Loucy (cell line): ENCODE measurements at regions not wholly inside any gene's neighbourhood (a gene's known extent, or its start where the extent isn't known, plus 50 kb on each side); places are given as distances from the start of the nearest gene placed in this dataset.

Experiments
- H2AFZ ChIP-seq: fragments of 200-600 bp; sonication (generic); 2 replicates; pipeline ENCODE4 v1.6.0; 2016; ENCODE audit warnings: antibody characterized with exemption, mild to moderate bottlenecking, low read length, moderate library complexity
- H3F3A ChIP-seq: fragments of 200-600 bp; 2 replicates; pipeline ENCODE4 v1.6.0; 2016; ENCODE audit warnings: antibody characterized with exemption, low read depth, mild to moderate bottlenecking
- H3K27me3 ChIP-seq: fragments of 200-600 bp; sonication (generic); 2 replicates; pipeline ENCODE4 v1.6.1; 2014; ENCODE audit warnings: low read length, mild to moderate bottlenecking; ENCODE audit not compliant: insufficient read depth, poor library complexity, severe bottlenecking
- H3K36me3 ChIP-seq: fragments of 200-600 bp; sonication (generic); 2 replicates; pipeline ENCODE4 v1.6.1; 2016; ENCODE audit warnings: low read length; ENCODE audit not compliant: insufficient read depth
- H3K4me1 ChIP-seq: fragments of 200-600 bp; sonication (generic); 2 replicates; pipeline ENCODE4 v1.5.1; 2014; ENCODE audit warnings: low read length, mild to moderate bottlenecking; ENCODE audit not compliant: insufficient read depth, poor library complexity, severe bottlenecking
- H3K4me2 ChIP-seq: fragments of 200-600 bp; sonication (generic); 2 replicates; pipeline ENCODE4 v1.6.0; 2014; ENCODE audit warnings: antibody characterized with exemption, low read length, low read depth, mild to moderate bottlenecking; ENCODE audit not compliant: poor library complexity, severe bottlenecking
- H3K4me3 ChIP-seq: fragments of 200-600 bp; sonication (generic); 2 replicates; pipeline ENCODE4 v1.5.1; 2014; ENCODE audit warnings: low read length, mild to moderate bottlenecking, mixed read lengths; ENCODE audit not compliant: poor library complexity, severe bottlenecking
- H3K79me2 ChIP-seq: fragments of 200-600 bp; sonication (generic); 2 replicates; pipeline ENCODE4 v1.6.1; 2014; ENCODE audit warnings: low read length; ENCODE audit not compliant: insufficient read depth
- H3K9ac ChIP-seq: fragments of 200-600 bp; sonication (generic); 2 replicates; pipeline ENCODE4 v1.6.0; 2014; ENCODE audit warnings: mild to moderate bottlenecking, low read depth, low read length, moderate library complexity; ENCODE audit not compliant: poor library complexity, severe bottlenecking
- H3K9me2 ChIP-seq: fragments of 200-600 bp; sonication (generic); replicated peaks from 2 replicates; pipeline ENCODE4 v1.6.1; 2016; ENCODE audit warnings: low read depth, low read length, mixed read lengths
- H3K9me3 ChIP-seq: fragments of 200-600 bp; sonication (generic); 2 replicates; pipeline ENCODE4 v1.6.1; 2014; ENCODE audit warnings: mild to moderate bottlenecking, antibody characterized with exemption, low read length, low read depth; ENCODE audit not compliant: insufficient read depth
- H4K20me1 ChIP-seq: fragments of 200-600 bp; sonication (generic); 2 replicates; pipeline ENCODE4 v1.6.0; 2014; ENCODE audit warnings: antibody characterized with exemption, low read length, mild to moderate bottlenecking; ENCODE audit not compliant: insufficient read depth, poor library complexity, severe bottlenecking
- EZH2phosphoT487 ChIP-seq: fragments of 200-600 bp; IDR thresholded peaks from 2 replicates; pipeline ENCODE4 v1.6.1; 2018; ENCODE audit warnings: antibody characterized with exemption, mild to moderate bottlenecking, moderate library complexity, borderline replicate concordance
- TF ChIP-seq, protein P1 (sequence below): fragments of 200-600 bp; sonication (generic); conservative IDR thresholded peaks from 2 replicates; pipeline ENCODE4 v1.5.1; 2014; ENCODE audit warnings: mild to moderate bottlenecking, antibody characterized with exemption, low read length

DNA sequence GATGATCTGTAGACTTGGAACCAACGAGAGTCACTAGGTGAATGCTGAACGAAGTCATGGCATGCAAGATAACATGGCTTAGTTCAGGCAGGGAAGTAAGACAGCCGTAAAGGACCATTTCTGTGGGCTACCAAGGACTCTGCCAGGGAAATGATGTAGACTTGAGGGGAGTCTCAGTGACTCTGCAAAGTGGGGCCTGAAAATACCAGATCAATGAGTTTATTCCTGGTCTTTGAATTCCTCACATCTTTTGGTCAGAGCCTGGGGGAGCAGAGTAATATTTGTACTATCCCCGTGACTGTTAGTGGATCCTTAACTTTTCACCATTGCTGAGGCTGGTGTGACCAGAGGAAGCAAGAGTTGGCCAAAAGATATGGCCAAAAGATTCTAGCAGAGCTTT, 60.7 kb upstream of the INHBA start:
- H3K9ac ChIP-seq, result no peak overlapping the region
- H3F3A ChIP-seq, result no peaks in the 10 kb centered on the region
- no peak overlapping the region for H3K4me3 ChIP-seq
- no peak for TF ChIP-seq EZH2phosphoT487
- TF ChIP-seq, protein P1, sequence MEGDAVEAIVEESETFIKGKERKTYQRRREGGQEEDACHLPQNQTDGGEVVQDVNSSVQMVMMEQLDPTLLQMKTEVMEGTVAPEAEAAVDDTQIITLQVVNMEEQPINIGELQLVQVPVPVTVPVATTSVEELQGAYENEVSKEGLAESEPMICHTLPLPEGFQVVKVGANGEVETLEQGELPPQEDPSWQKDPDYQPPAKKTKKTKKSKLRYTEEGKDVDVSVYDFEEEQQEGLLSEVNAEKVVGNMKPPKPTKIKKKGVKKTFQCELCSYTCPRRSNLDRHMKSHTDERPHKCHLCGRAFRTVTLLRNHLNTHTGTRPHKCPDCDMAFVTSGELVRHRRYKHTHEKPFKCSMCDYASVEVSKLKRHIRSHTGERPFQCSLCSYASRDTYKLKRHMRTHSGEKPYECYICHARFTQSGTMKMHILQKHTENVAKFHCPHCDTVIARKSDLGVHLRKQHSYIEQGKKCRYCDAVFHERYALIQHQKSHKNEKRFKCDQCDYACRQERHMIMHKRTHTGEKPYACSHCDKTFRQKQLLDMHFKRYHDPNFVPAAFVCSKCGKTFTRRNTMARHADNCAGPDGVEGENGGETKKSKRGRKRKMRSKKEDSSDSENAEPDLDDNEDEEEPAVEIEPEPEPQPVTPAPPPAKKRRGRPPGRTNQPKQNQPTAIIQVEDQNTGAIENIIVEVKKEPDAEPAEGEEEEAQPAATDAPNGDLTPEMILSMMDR, result no peak
- H2AFZ ChIP-seq, result no peak overlapping the region
- no peaks in the 10 kb centered on the region for H4K20me1 ChIP-seq
- no peaks in the 10 kb centered on the region for H3K4me1 ChIP-seq
- no peaks in the 10 kb centered on the region for H3K27me3 ChIP-seq
- no peaks in the 10 kb centered on the region for H3K36me3 ChIP-seq
- 0 out of 2 replicates have a peak, but pooled peaks cover 3% of the 10 kb centered on the region for H3K9me3 ChIP-seq
- H3K9me2 ChIP-seq, result no peaks in the 10 kb centered on the region
- H3K4me2 ChIP-seq, result no peak overlapping the region
- H3K79me2 ChIP-seq, result no peaks in the 10 kb centered on the region

GRCh38 chr7:41762641-41763040, 59.8 kb upstream of the INHBA start:
- peaks cover 3% of the 10 kb centered on the region for H3K9me3 ChIP-seq
- no peaks in the 10 kb centered on the region for H3K36me3 ChIP-seq
- H3K4me3 ChIP-seq, result no peak overlapping the region
- H3F3A ChIP-seq, result no peaks in the 10 kb centered on the region
- no peak for TF ChIP-seq EZH2phosphoT487
- TF ChIP-seq, protein P1, result no peak
- no peaks in the 10 kb centered on the region for H3K4me1 ChIP-seq
- H3K9me2 ChIP-seq, result no peaks in the 10 kb centered on the region
- H3K79me2 ChIP-seq, result no peaks in the 10 kb centered on the region
- H3K9ac ChIP-seq, result no peak overlapping the region
- no peaks in the 10 kb centered on the region for H3K27me3 ChIP-seq
- no peaks in the 10 kb centered on the region for H4K20me1 ChIP-seq
- H2AFZ ChIP-seq, result no peak overlapping the region
- no peak overlapping the region for H3K4me2 ChIP-seq

DNA sequence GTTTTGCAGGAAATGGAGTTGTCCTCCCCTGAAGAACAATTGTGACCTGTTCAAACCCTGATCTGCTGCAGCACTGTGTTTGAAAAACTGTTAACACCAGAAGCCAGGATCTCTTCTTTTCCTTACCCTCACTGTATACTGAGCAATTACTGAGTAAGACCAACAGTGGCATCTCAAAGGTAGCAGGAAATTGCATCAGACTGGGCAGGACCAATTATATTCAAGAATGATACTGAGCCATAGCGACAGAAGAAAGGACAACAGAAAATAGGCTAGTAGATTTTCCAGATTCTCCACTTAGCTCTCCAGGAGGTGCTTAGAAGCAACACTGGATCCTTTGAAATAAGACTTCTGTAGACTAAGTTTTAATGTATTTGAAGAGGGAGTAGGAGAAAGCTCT, 57.4 kb upstream of the INHBA start:
- Histone ChIP-seq H3K27me3 (no peaks in the 10 kb centered on the region), H4K20me1 (no peaks in the 10 kb centered on the region), H3K4me2 (no peak overlapping the region), H3K9me2 (no peaks in the 10 kb centered on the region), H2AFZ (no peak overlapping the region), H3K36me3 (no peaks in the 10 kb centered on the region), H3K4me1 (no peaks in the 10 kb centered on the region), H3K9ac (no peak overlapping the region), H3K4me3 (no peak overlapping the region), H3K9me3 (peaks cover 8% of the 10 kb centered on the region), H3K79me2 (no peaks in the 10 kb centered on the region), H3F3A (no peaks in the 10 kb centered on the region)
- TF ChIP-seq, protein P1, result no peak
- TF ChIP-seq EZH2phosphoT487, result no peak
